ENCODE measurements at regions not wholly inside any gene's neighbourhood (a gene's known extent, or its start where the extent isn't known, plus 50 kb on each side); places are given as distances from the start of the nearest gene placed in this dataset.

DNA sequence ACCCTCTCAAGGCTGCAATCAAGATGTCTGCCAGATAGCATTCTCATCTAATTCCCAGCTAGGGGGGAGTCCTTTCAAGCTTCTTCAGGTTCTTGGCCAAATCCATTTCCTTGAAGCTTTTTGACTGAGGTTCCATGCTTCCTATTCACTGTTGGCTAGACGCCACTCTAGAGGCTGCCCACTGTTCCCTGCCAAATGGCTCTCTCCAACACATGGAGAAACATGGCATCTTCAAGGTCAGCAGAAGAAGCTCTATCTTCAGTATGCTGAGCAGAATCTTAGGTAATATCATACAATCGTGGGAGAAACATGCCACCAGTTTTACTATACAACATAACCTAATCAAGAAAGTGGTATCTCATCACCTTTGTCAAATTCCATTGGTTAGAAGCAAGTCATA, 1985.1 kb upstream of the CELF4 start:
- Histone ChIP-seq H2BK12ac (ENCODE audit: low read length) (no peak overlapping the region), H3K9ac (ENCODE audit: low read depth, low read length, poor library complexity) (no peak overlapping the region), H3K27me3 (ENCODE audit: control insufficient read depth in 3 of 3, insufficient read depth in 3 of 3, low read depth in 1 of 3, low read length in 3 of 3) (no peaks in the 10 kb centered on the region), H2BK15ac (ENCODE audit: low read length) (no peak overlapping the region), H3K36me3 (replicated peaks in 1 of 2; ENCODE audit: control insufficient read depth in 2 of 2, insufficient read depth in 2 of 2, low read length in 2 of 2) (no peaks in the 10 kb centered on the region), H2AFZ (ENCODE audit: low read length) (no peak overlapping the region), H3K18ac (ENCODE audit: low read length) (no peak overlapping the region), H3K4me3 (ENCODE audit: low read length in 2 of 2) (no peak overlapping the region), H3K4me1 (ENCODE audit: control insufficient read depth in 2 of 2, insufficient read depth in 1 of 2, low read depth in 1 of 2, low read length in 2 of 2) (peaks cover 0 to 1% of the 10 kb centered on the region in 2 donors), H3K27ac (replicated peaks; ENCODE audit: low read length) (no peak overlapping the region), H4K91ac (ENCODE audit: low read depth, low read length, poor library complexity) (no peak overlapping the region), H2BK5ac (ENCODE audit: low read length) (no peak overlapping the region), H4K8ac (ENCODE audit: low read depth, low read length) (no peak overlapping the region), H3K79me1 (ENCODE audit: low read depth, low read length) (no peaks in the 10 kb centered on the region), H3K9me3 (replicated peaks in 1 of 2; ENCODE audit: control insufficient read depth in 2 of 2, insufficient read depth in 1 of 2, low read depth in 1 of 2, low read length in 2 of 2) (peaks cover 0 to 2% of the 10 kb centered on the region in 2 donors), H3K23ac (ENCODE audit: low read depth, low read length, poor library complexity) (no peak overlapping the region), H3K4ac (ENCODE audit: low read length) (no peak overlapping the region), H2BK120ac (ENCODE audit: low read depth, low read length) (no peak overlapping the region), H2AK5ac (ENCODE audit: low read depth, low read length) (no peak overlapping the region), H3K14ac (ENCODE audit: low read length) (no peak overlapping the region), H3K4me2 (ENCODE audit: insufficient read depth, low read length, poor library complexity, severe bottlenecking) (no peak overlapping the region)
- DNase-seq (ENCODE audit: low spot score): no peak
- WGBS, 2 donors (ENCODE audit: extremely low coverage in 2 of 2, insufficient read length in 2 of 2, insufficient replicate concordance in 1 of 2): no CpG with 5 or more reads among the region's 2 CpGs

DNA sequence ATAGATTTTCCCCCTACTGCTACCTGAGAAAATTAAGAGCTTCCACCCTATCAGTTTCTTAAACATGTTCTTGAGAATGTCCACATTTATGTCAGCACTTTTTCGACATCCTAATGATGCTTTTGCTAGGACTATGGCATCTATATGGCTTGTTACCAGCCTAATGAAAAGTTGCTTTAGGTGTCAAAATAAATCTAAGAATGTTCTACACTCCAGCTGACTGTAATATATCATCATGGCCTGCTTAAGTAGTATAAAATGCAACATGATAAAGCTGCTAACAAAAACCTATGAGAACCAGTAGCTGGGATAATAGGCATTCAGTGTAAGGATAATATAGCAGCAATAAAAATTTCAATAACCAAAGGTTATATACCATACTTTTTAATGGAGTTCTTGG, 1983.5 kb upstream of the CELF4 start:
- Histone ChIP-seq H3K4me3 (ENCODE audit: low read length in 2 of 2) (no peak overlapping the region), H4K91ac (ENCODE audit: low read depth, low read length, poor library complexity) (no peak overlapping the region), H2BK120ac (ENCODE audit: low read depth, low read length) (no peak overlapping the region), H2BK12ac (ENCODE audit: low read length) (no peak overlapping the region), H3K27me3 (ENCODE audit: control insufficient read depth in 3 of 3, insufficient read depth in 3 of 3, low read depth in 1 of 3, low read length in 3 of 3) (no peaks in the 10 kb centered on the region), H2BK15ac (ENCODE audit: low read length) (no peak overlapping the region), H3K23ac (ENCODE audit: low read depth, low read length, poor library complexity) (no peak overlapping the region), H3K27ac (replicated peaks; ENCODE audit: low read length) (no peak overlapping the region), H3K18ac (ENCODE audit: low read length) (no peak overlapping the region), H2AK5ac (ENCODE audit: low read depth, low read length) (no peak overlapping the region), H3K4ac (ENCODE audit: low read length) (no peak overlapping the region), H3K14ac (ENCODE audit: low read length) (no peak overlapping the region), H2BK5ac (ENCODE audit: low read length) (no peak overlapping the region), H3K36me3 (replicated peaks in 1 of 2; ENCODE audit: control insufficient read depth in 2 of 2, insufficient read depth in 2 of 2, low read length in 2 of 2) (no peaks in the 10 kb centered on the region), H3K4me2 (ENCODE audit: insufficient read depth, low read length, poor library complexity, severe bottlenecking) (no peak overlapping the region), H3K9ac (ENCODE audit: low read depth, low read length, poor library complexity) (no peak overlapping the region), H3K4me1 (ENCODE audit: control insufficient read depth in 2 of 2, insufficient read depth in 1 of 2, low read depth in 1 of 2, low read length in 2 of 2) (no peaks in the 10 kb centered on the region), H3K79me1 (ENCODE audit: low read depth, low read length) (no peaks in the 10 kb centered on the region), H3K9me3 (replicated peaks in 1 of 2; ENCODE audit: control insufficient read depth in 2 of 2, insufficient read depth in 1 of 2, low read depth in 1 of 2, low read length in 2 of 2) (peaks cover 0 to 2% of the 10 kb centered on the region in 2 donors), H4K8ac (ENCODE audit: low read depth, low read length) (no peak overlapping the region), H2AFZ (ENCODE audit: low read length) (no peak overlapping the region)
- DNase-seq (ENCODE audit: low spot score): no peak
- WGBS, 2 donors (ENCODE audit: extremely low coverage in 2 of 2, insufficient read length in 2 of 2, insufficient replicate concordance in 1 of 2): no CpG with 5 or more reads among the region's 1 CpG

DNA sequence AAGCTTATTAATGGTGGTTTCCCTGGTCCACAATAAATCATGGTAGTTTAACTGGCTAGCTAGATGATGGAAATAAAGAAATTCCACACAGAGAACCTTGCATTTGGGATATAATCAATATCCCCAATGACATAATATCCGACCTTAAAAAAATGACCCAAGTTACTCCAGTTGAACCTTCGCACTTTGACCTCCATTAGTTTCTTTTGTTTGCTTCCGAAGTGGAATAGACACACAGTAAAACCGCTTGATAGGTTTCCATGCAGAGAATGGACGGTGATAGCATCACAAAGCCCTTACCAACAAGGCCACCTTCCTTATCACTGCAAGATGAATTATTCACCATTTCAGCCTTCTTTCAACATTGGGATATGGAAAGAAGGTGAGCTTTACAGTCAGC, 1966.1 kb upstream of the CELF4 start:
- Histone ChIP-seq H3K9me3 (replicated peaks in 1 of 2; ENCODE audit: control insufficient read depth in 2 of 2, insufficient read depth in 1 of 2, low read depth in 1 of 2, low read length in 2 of 2) (no peaks in the 10 kb centered on the region), H2AFZ (ENCODE audit: low read length) (no peak overlapping the region), H3K27me3 (ENCODE audit: control insufficient read depth in 3 of 3, insufficient read depth in 3 of 3, low read depth in 1 of 3, low read length in 3 of 3) (no peaks in the 10 kb centered on the region), H2BK15ac (ENCODE audit: low read length) (no peak overlapping the region), H2AK5ac (ENCODE audit: low read depth, low read length) (no peak overlapping the region), H2BK120ac (ENCODE audit: low read depth, low read length) (no peak overlapping the region), H3K4me2 (ENCODE audit: insufficient read depth, low read length, poor library complexity, severe bottlenecking) (no peak overlapping the region), H3K27ac (replicated peaks; ENCODE audit: low read length) (no peak overlapping the region), H3K23ac (ENCODE audit: low read depth, low read length, poor library complexity) (no peak overlapping the region), H3K18ac (ENCODE audit: low read length) (no peak overlapping the region), H2BK12ac (ENCODE audit: low read length) (no peak overlapping the region), H2BK5ac (ENCODE audit: low read length) (no peak overlapping the region), H4K91ac (ENCODE audit: low read depth, low read length, poor library complexity) (no peak overlapping the region), H3K79me1 (ENCODE audit: low read depth, low read length) (no peaks in the 10 kb centered on the region), H3K14ac (ENCODE audit: low read length) (no peak overlapping the region), H3K9ac (ENCODE audit: low read depth, low read length, poor library complexity) (no peak overlapping the region), H3K36me3 (replicated peaks in 1 of 2; ENCODE audit: control insufficient read depth in 2 of 2, insufficient read depth in 2 of 2, low read length in 2 of 2) (no peaks in the 10 kb centered on the region), H3K4ac (ENCODE audit: low read length) (no peak overlapping the region), H3K4me1 (ENCODE audit: control insufficient read depth in 2 of 2, insufficient read depth in 1 of 2, low read depth in 1 of 2, low read length in 2 of 2) (no peaks in the 10 kb centered on the region), H4K8ac (ENCODE audit: low read depth, low read length) (no peak overlapping the region), H3K4me3 (ENCODE audit: low read length in 2 of 2) (no peak overlapping the region)
- no peak for DNase-seq (ENCODE audit: low spot score)
- WGBS, 2 donors (ENCODE audit: extremely low coverage in 2 of 2, insufficient read length in 2 of 2, insufficient replicate concordance in 1 of 2): no CpG with 5 or more reads among the region's 5 CpGs

DNA sequence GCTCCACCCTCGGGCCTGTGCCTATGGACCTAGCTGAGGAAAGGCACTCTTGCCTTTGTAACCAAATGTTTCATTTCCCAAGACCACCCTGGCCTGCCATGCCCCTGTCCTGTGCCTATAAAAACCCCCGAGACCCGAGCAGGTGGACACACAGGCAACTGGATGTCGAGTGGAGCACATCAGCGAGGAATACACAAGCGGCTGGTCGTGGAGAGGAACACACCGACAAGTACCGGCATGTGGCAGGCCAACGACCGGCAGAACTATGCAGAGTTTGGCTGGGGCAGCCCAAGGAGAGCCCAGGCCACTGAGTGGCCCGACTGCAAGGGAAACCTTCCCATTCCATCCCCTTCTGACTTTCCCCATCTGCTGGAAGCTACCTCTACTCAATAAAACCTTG, 1963.8 kb upstream of the CELF4 start:
- Histone ChIP-seq H3K4me3 (ENCODE audit: low read length in 2 of 2) (no peak overlapping the region), H2AK5ac (ENCODE audit: low read depth, low read length) (no peak overlapping the region), H4K91ac (ENCODE audit: low read depth, low read length, poor library complexity) (no peak overlapping the region), H2BK15ac (ENCODE audit: low read length) (no peak overlapping the region), H4K8ac (ENCODE audit: low read depth, low read length) (no peak overlapping the region), H3K4me2 (ENCODE audit: insufficient read depth, low read length, poor library complexity, severe bottlenecking) (no peak overlapping the region), H3K27ac (replicated peaks; ENCODE audit: low read length) (no peak overlapping the region), H3K27me3 (ENCODE audit: control insufficient read depth in 3 of 3, insufficient read depth in 3 of 3, low read depth in 1 of 3, low read length in 3 of 3) (no peaks in the 10 kb centered on the region), H3K14ac (ENCODE audit: low read length) (no peak overlapping the region), H3K23ac (ENCODE audit: low read depth, low read length, poor library complexity) (no peak overlapping the region), H2BK5ac (ENCODE audit: low read length) (no peak overlapping the region), H3K18ac (ENCODE audit: low read length) (no peak overlapping the region), H3K4ac (ENCODE audit: low read length) (no peak overlapping the region), H2BK12ac (ENCODE audit: low read length) (no peak overlapping the region), H2AFZ (ENCODE audit: low read length) (no peak overlapping the region), H3K36me3 (replicated peaks in 1 of 2; ENCODE audit: control insufficient read depth in 2 of 2, insufficient read depth in 2 of 2, low read length in 2 of 2) (no peaks in the 10 kb centered on the region), H3K4me1 (ENCODE audit: control insufficient read depth in 2 of 2, insufficient read depth in 1 of 2, low read depth in 1 of 2, low read length in 2 of 2) (no peaks in the 10 kb centered on the region), H2BK120ac (ENCODE audit: low read depth, low read length) (no peak overlapping the region), H3K9me3 (replicated peaks in 1 of 2; ENCODE audit: control insufficient read depth in 2 of 2, insufficient read depth in 1 of 2, low read depth in 1 of 2, low read length in 2 of 2) (no peaks in the 10 kb centered on the region), H3K79me1 (ENCODE audit: low read depth, low read length) (peaks cover 2% of the 10 kb centered on the region), H3K9ac (ENCODE audit: low read depth, low read length, poor library complexity) (no peak overlapping the region)
- WGBS, 2 donors (ENCODE audit: extremely low coverage in 2 of 2, insufficient read length in 2 of 2, insufficient replicate concordance in 1 of 2): no CpG with 5 or more reads among the region's 12 CpGs
- no peak for DNase-seq (ENCODE audit: low spot score)

Measured in neuronal stem cell (in vitro differentiated cells).